ENCODE measurements at regions not wholly inside any gene's neighbourhood (a gene's known extent, or its start where the extent isn't known, plus 50 kb on each side); places are given as distances from the start of the nearest gene placed in this dataset.

DNA sequence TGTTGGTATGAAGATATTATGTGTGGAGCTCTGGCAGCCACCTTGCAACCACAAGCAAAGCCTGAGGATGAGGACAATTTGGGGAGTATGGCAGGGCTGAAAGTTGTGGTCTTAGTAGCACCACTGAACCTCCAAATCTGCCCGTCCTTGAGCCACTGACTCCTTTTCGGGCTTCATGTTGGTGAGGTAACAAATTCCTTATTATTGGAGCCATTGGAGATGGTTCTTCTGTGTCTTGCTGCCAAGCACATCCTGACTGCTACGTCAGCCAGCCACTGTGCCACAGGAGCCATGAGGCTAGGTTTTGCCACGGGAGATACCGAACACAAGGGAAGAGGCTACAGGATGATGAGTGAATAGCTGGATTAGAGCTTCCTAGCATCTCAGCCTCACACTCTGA lies 201.6 kb downstream of the BMP7 start:
- H3K36me3 ChIP-seq (ENCODE audit: control insufficient read depth, insufficient read depth, low read length) = no peaks in the 10 kb centered on the region
- Mint-ChIP-seq H3K36me3 (ENCODE audit: low read depth) (no peaks in the 10 kb centered on the region), H3K4me3 (no peak overlapping the region), H3K4me1 (peaks cover 8% of the 10 kb centered on the region), H3K27ac (no peak overlapping the region), H3K9me3 (no peaks in the 10 kb centered on the region), H3K27me3 (ENCODE audit: insufficient read depth) (peaks cover 61% of the 10 kb centered on the region)
- H3K9me3 ChIP-seq (ENCODE audit: control insufficient read depth, low read length) = no peaks in the 10 kb centered on the region
- no peak overlapping the region for H3K4me3 ChIP-seq (ENCODE audit: low read length)
- peaks cover 44% of the 10 kb centered on the region for H3K27me3 ChIP-seq (ENCODE audit: control insufficient read depth, insufficient read depth, low read length, poor library complexity, severe bottlenecking)
- WGBS, 2 experiments (ENCODE audit: insufficient coverage in 1 of 2, insufficient read length in 1 of 2) = 86 to 100% methylated on average over 2 to 5 of the region's 5 CpGs
- no peaks in the 10 kb centered on the region for H3K4me1 ChIP-seq (ENCODE audit: control insufficient read depth, insufficient read depth, low read length)
- H3K9ac ChIP-seq (ENCODE audit: extremely low read depth, low read length, poor library complexity, severe bottlenecking) = no peak overlapping the region
- TF ChIP-seq, protein P1, sequence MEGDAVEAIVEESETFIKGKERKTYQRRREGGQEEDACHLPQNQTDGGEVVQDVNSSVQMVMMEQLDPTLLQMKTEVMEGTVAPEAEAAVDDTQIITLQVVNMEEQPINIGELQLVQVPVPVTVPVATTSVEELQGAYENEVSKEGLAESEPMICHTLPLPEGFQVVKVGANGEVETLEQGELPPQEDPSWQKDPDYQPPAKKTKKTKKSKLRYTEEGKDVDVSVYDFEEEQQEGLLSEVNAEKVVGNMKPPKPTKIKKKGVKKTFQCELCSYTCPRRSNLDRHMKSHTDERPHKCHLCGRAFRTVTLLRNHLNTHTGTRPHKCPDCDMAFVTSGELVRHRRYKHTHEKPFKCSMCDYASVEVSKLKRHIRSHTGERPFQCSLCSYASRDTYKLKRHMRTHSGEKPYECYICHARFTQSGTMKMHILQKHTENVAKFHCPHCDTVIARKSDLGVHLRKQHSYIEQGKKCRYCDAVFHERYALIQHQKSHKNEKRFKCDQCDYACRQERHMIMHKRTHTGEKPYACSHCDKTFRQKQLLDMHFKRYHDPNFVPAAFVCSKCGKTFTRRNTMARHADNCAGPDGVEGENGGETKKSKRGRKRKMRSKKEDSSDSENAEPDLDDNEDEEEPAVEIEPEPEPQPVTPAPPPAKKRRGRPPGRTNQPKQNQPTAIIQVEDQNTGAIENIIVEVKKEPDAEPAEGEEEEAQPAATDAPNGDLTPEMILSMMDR (conservative IDR thresholded peaks at IDR 0.05) = no peak
- no peak overlapping the region for H3K27ac ChIP-seq (ENCODE audit: low read depth, low read length)
- DNase-seq = no peak

DNA sequence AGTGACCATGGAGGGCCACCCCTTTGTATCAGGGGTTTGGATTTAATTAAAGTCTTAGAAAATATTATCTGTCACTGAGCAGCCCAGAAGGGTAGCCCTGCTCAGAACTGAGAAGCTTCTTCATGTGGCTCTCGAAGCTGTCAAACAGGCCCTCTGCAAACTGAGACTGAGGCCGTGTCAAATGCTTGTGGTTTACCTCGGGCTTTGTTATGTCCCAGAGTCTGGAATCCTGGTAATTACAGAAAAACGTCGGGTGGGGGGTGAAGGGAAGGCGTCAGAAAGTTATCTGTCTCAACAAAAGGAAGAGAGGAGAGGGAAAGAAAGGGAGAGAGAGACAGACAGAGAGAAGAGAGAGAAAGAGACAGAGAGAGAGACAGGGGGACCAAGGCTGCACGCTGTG lies 200.8 kb downstream of the BMP7 start:
- Histone ChIP-seq H3K27ac (ENCODE audit: low read depth, low read length) (no peak overlapping the region), H3K36me3 (ENCODE audit: control insufficient read depth, insufficient read depth, low read length) (no peaks in the 10 kb centered on the region), H3K27me3 (ENCODE audit: control insufficient read depth, insufficient read depth, low read length, poor library complexity, severe bottlenecking) (peaks cover 52% of the 10 kb centered on the region), H3K9me3 (ENCODE audit: control insufficient read depth, low read length) (no peaks in the 10 kb centered on the region), H3K4me3 (ENCODE audit: low read length) (no peak overlapping the region), H3K4me1 (ENCODE audit: control insufficient read depth, insufficient read depth, low read length) (no peaks in the 10 kb centered on the region), H3K9ac (ENCODE audit: extremely low read depth, low read length, poor library complexity, severe bottlenecking) (no peak overlapping the region)
- 36 to 47% methylated on average over 7 of the region's 7 CpGs for WGBS, 2 experiments (ENCODE audit: insufficient coverage in 1 of 2, insufficient read length in 1 of 2)
- Mint-ChIP-seq H3K27ac (no peak overlapping the region), H3K9me3 (no peaks in the 10 kb centered on the region), H3K4me3 (no peak overlapping the region), H3K4me1 (peaks cover 11% of the 10 kb centered on the region), H3K27me3 (ENCODE audit: insufficient read depth) (peaks cover 69% of the 10 kb centered on the region), H3K36me3 (ENCODE audit: low read depth) (no peaks in the 10 kb centered on the region)
- TF ChIP-seq, protein P1 (conservative IDR thresholded peaks at IDR 0.05) = no peak
- DNase-seq = no peak

DNA sequence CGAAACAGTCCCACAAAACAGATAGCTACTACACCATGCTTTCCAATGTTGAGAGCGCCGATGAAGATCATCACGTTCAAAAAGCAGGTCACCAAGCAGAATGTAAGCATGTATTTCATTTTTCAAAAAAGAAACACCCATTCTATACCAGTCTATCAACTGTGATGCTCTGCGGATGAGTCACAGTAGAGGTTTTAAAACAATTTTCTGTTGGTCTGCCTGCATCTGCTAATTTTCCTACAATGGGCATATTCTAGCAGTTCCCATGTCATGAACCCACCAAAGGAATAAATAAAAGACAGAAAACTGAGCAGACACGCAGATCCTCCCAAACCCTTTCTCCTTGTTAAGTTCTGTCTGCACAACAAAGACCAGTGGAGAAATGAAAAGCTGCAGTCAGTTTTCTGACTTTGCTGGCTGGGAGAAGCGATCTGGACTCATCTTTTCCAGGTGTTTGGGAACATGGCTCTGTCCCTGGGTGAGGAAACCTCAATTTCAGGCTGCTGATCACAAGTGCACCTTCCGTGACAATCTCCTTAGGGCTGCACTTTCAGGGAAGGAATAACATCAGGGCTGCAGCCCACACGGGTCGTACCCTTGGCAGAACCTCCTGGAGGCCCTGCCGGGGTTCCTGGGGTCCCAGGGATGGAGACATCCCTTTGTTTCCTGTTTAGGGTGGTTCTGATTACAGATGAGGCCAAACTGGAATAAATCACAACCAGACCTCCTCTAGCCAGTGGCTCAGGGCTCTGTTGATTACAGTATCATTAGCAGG lies 200.1 kb downstream of the BMP7 start:
- H3K4me3 Mint-ChIP-seq = no peak overlapping the region
- Histone ChIP-seq H3K9ac (ENCODE audit: extremely low read depth, low read length, poor library complexity, severe bottlenecking) (no peak overlapping the region), H3K36me3 (ENCODE audit: control insufficient read depth, insufficient read depth, low read length) (no peaks in the 10 kb centered on the region), H3K27ac (ENCODE audit: low read depth, low read length) (no peak overlapping the region), H3K4me1 (ENCODE audit: control insufficient read depth, insufficient read depth, low read length) (peaks cover 4% of the 10 kb centered on the region), H3K4me3 (ENCODE audit: low read length) (no peak overlapping the region), H3K9me3 (ENCODE audit: control insufficient read depth, low read length) (no peaks in the 10 kb centered on the region), H3K27me3 (ENCODE audit: control insufficient read depth, insufficient read depth, low read length, poor library complexity, severe bottlenecking) (peaks cover 59% of the 10 kb centered on the region)
- no peaks in the 10 kb centered on the region for H3K36me3 Mint-ChIP-seq (ENCODE audit: low read depth)
- peaks cover 17% of the 10 kb centered on the region for H3K4me1 Mint-ChIP-seq
- H3K9me3 Mint-ChIP-seq = no peaks in the 10 kb centered on the region
- H3K27me3 Mint-ChIP-seq (ENCODE audit: insufficient read depth) = peaks cover 75% of the 10 kb centered on the region
- DNase-seq = no peak
- WGBS, 2 experiments (ENCODE audit: insufficient coverage in 1 of 2, insufficient read length in 1 of 2) = 87 to 89% methylated on average over 8 to 11 of the region's 11 CpGs
- H3K27ac Mint-ChIP-seq = no peak overlapping the region
- TF ChIP-seq, protein P1 (conservative IDR thresholded peaks at IDR 0.05) = no peak

Measured in endodermal cell (in vitro differentiated cells).